ENCODE measurements at regions not wholly inside any gene's neighbourhood (a gene's known extent, or its start where the extent isn't known, plus 50 kb on each side); places are given as distances from the start of the nearest gene placed in this dataset.

DNA sequence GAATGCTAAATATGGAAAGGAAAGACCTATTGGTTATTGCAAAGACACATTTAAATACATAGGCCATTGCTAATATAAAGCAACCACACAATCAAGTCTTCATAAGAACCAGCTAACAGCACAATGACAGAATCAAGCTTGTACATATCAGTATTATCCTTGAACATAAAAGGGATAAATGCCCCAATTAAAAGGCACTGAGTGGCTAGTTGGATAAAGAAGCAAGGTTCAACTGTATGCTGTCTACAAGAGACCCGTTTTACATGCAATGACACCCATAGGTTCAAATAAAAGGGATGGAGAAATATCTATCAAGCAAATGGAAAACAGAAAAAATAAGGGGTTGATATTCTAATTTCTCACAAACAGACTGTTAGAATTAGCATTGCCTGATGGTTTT lies 706.1 kb downstream of the EPHA3 start:
- no peak for TF ChIP-seq POLR2A (IDR thresholded peaks at IDR 0.05)
- TF ChIP-seq, protein P1, sequence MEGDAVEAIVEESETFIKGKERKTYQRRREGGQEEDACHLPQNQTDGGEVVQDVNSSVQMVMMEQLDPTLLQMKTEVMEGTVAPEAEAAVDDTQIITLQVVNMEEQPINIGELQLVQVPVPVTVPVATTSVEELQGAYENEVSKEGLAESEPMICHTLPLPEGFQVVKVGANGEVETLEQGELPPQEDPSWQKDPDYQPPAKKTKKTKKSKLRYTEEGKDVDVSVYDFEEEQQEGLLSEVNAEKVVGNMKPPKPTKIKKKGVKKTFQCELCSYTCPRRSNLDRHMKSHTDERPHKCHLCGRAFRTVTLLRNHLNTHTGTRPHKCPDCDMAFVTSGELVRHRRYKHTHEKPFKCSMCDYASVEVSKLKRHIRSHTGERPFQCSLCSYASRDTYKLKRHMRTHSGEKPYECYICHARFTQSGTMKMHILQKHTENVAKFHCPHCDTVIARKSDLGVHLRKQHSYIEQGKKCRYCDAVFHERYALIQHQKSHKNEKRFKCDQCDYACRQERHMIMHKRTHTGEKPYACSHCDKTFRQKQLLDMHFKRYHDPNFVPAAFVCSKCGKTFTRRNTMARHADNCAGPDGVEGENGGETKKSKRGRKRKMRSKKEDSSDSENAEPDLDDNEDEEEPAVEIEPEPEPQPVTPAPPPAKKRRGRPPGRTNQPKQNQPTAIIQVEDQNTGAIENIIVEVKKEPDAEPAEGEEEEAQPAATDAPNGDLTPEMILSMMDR (IDR thresholded peaks at IDR 0.05), result no peak
